ENCODE measurements at regions not wholly inside any gene's neighbourhood (a gene's known extent, or its start where the extent isn't known, plus 50 kb on each side); places are given as distances from the start of the nearest gene placed in this dataset.

DNA sequence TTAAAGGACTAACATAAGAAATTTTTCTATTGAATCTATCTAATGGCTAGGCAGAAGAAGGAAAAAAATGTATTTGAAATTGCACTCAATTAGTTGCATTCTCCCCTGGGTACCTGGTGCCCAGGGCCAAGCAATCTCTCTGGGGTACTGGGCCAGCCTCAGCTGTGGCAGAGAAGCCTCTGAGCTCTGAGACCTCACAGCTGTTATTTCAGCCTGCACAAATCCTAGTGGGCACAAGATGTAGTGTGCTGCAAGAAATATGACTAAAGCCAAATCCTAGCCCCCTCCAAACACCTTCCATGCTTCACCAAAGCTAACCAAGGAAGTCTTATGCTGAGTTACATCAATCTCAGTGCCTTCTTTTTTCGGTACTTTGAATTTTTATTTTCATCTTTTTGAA is 478.4 kb downstream of the STK39 start:
- no peak for DNase-seq (ENCODE audit: low spot score)
- TF ChIP-seq, protein P1, sequence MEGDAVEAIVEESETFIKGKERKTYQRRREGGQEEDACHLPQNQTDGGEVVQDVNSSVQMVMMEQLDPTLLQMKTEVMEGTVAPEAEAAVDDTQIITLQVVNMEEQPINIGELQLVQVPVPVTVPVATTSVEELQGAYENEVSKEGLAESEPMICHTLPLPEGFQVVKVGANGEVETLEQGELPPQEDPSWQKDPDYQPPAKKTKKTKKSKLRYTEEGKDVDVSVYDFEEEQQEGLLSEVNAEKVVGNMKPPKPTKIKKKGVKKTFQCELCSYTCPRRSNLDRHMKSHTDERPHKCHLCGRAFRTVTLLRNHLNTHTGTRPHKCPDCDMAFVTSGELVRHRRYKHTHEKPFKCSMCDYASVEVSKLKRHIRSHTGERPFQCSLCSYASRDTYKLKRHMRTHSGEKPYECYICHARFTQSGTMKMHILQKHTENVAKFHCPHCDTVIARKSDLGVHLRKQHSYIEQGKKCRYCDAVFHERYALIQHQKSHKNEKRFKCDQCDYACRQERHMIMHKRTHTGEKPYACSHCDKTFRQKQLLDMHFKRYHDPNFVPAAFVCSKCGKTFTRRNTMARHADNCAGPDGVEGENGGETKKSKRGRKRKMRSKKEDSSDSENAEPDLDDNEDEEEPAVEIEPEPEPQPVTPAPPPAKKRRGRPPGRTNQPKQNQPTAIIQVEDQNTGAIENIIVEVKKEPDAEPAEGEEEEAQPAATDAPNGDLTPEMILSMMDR (conservative IDR thresholded peaks at IDR 0.05; ENCODE audit: low read depth), result no peak
- H3K27ac ChIP-seq, result no peak overlapping the region
- ChIA-PET POLR2A (ENCODE audit: low non-redundant PET) (no interaction called here), CTCF (no interaction called here)

DNA sequence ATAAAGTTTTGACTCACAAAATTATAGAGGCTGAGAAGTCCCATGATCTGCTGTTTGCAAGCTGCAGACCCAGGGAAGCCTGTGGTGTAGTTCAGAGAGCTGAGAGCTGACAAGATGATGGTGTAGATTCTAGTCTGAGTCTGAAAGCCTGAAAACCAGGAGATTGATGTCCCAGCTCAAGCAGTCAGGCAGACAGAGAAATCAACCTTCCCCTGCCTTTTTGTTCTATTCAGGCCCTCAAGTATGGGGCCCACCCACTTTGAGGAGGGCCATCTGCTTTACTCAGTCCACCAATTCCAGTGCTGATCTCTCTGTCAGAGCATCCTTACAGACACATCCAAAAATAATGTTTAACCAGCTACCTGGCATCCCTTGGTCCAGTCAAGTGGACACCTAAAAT is 479.6 kb downstream of the STK39 start:
- ChIA-PET POLR2A (ENCODE audit: low non-redundant PET) (no interaction called here), CTCF (no interaction called here)
- H3K27ac ChIP-seq, result no peak overlapping the region
- TF ChIP-seq, protein P1 (conservative IDR thresholded peaks at IDR 0.05; ENCODE audit: low read depth), result no peak
- no peak for DNase-seq (ENCODE audit: low spot score)

DNA sequence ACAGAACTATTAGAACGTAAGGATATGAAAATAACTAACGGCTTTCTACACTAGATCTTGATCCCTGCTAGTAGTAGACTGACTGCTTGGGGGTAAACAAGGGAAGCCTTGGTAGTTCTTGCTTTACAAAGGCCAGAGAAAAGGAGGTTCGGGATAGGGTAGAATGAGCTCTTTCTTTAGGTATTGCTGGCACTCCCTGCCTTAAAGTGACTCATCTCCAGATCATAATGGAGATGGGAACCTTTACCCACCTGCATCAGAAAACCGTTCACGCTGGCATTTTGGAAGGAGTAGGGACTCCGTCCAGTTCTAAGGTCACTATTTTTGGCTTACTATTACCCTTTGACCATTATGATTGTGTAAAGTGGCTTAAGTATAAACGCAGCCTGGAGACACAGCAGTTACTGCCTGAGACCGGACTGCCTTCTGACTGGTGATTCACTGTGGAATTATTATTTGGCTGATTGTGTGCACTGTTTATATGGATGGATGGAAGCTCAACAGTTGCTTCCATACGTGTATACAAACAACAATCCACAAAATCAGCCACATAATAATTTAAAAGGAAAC is 482.5 kb downstream of the STK39 start:
- peak; percentile 38 for DNase-seq (ENCODE audit: low spot score)
- H3K27ac ChIP-seq, result no peak overlapping the region
- ChIA-PET POLR2A (ENCODE audit: low non-redundant PET) (no interaction called here), CTCF (no interaction called here)
- TF ChIP-seq, protein P1 (conservative IDR thresholded peaks at IDR 0.05; ENCODE audit: low read depth), result no peak

DNA sequence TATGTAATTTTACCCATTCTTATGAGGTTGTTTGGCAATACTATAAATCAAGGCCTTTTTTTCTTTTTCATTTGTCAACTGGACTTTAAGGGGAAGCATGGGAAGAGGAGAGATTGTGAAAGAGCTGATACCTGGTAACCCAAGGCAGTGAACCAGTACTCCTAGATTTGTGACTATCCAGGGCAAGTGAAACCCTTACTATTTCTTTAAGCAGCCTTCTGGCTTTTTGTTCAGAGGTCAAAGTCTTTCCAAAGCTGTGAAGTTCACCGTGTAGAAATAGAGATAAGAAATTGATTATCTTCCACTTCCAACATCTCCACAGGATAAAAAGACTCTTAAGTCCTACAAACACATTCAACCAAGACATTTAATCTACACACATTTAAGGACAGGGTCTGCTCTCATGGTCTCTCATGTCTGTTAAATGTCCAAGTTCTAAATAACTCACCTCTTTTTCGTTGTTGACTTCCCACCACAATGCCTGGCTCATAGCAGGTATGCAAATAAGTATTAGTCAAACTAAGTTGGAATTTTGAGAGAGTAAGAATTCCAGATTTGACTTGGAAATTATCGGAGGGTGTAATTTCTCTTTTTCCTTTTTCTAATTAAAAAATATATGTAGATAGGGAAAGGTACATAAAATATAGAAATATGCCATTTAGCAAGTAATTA is 485.8 kb downstream of the STK39 start:
- ChIA-PET CTCF (no interaction called here), POLR2A (ENCODE audit: low non-redundant PET) (no interaction called here)
- DNase-seq (ENCODE audit: low spot score), result no peak
- TF ChIP-seq, protein P1 (conservative IDR thresholded peaks at IDR 0.05; ENCODE audit: low read depth), result no peak
- H3K27ac ChIP-seq, result no peak overlapping the region

DNA sequence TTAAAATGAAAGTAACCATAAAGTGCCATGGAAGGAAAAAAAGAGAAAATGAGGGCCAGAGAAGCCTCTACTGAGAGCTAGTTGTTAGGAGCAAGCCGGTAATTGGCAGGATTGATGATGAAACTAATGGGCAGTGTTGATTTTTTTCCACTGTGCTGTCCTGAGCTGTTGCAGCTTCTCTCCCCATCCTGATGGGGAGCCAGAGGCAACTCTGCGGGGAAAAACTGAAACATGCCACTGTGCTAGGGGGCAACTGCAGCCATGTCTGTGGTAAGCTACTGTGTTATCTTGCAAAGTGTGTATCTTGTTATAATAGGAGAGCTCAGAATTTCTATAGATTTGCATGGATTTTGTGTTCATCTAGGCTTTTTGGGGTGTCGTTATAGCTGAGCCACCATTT is 487.9 kb downstream of the STK39 start:
- ChIA-PET POLR2A (ENCODE audit: low non-redundant PET) (no interaction called here), CTCF (interaction anchor here (0.5 to 0.6 kb wide), 3 partner anchors 16 to 1209 kb away, joined by 3 to 4 read pairs (median 4); no protein-coding TSS in a partner anchor)
- H3K27ac ChIP-seq, result no peak overlapping the region
- TF ChIP-seq, protein P1 (conservative IDR thresholded peaks at IDR 0.05; ENCODE audit: low read depth), result no peak
- no peak for DNase-seq (ENCODE audit: low spot score)

DNA sequence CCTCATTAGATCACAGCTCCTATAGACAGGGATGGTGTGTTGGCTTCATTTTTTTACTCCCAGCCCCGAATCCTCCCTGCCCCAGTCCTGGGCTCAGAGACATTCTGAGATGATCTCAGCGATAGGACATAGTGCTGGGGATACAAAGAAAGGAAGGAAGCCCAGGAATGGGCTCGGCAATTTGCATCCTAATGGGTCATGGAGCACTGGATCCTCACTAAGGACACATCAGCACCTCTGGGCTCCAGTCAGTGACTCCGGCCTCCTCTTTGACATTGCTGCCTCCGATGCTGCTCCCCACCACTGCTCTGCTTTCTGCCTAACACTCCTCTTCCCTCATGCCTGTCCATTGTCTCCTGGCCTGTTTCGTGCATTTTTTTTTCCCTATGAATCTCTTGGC is 489.1 kb downstream of the STK39 start:
- no peak overlapping the region for H3K27ac ChIP-seq
- no peak for DNase-seq (ENCODE audit: low spot score)
- POLR2A ChIA-PET (ENCODE audit: low non-redundant PET), result no interaction called here
- TF ChIP-seq, protein P1 (conservative IDR thresholded peaks at IDR 0.05; ENCODE audit: low read depth), result no peak
- CTCF ChIA-PET, result no interaction called here
